OCI-LY7 (cell line): ENCODE measurements at regions not wholly inside any gene's neighbourhood (a gene's known extent, or its start where the extent isn't known, plus 50 kb on each side); places are given as distances from the start of the nearest gene placed in this dataset.
"Not testable (repeated sequence)": the region's sequence is repeated elsewhere in the genome, so short reads cannot be mapped to it uniquely, and the experiment has no call there.

Source experiments
- BruUV-seq: library from RNA; stranded (reverse); fragments of 400-500 nt; replicated peaks from 2 replicates; lab custom pipeline; 2021; lab: Mats Ljungman, UMichigan
- CTCF ChIA-PET: fragments of 300-600 bp; sonication (Branson Sonifier 250); formaldehyde crosslinking; loops from one replicate; lab custom pipeline; 2022; ENCODE audit warnings: antibody characterized with exemption; ENCODE audit not compliant: unreplicated experiment; lab: Charles Lee
- POLR2A ChIA-PET: fragments of 300-600 bp; sonication (Branson Sonifier 250); formaldehyde crosslinking; loops from one replicate; lab custom pipeline; 2022; ENCODE audit warnings: antibody characterized with exemption; lab: Charles Lee
- DNase-seq: peaks from one replicate; pipeline ENCODE4 v3.0.0-alpha.2; 2015; ENCODE audit warnings: low spot score
- H2AFZ ChIP-seq: fragments of 200-600 bp; sonication (generic), shearing (Covaris generic); 2 replicates; pipeline ENCODE4 v1.6.1; 2014; ENCODE audit warnings: mild to moderate bottlenecking, antibody characterized with exemption, low read length, moderate library complexity
- H3K27ac ChIP-seq: fragments of 200-600 bp; sonication (generic); 2 replicates; pipeline ENCODE4 v1.5.1; 2014; ENCODE audit warnings: mixed run types, low read depth, mild to moderate bottlenecking, moderate library complexity, low read length, inconsistent platforms; ENCODE audit not compliant: poor library complexity, severe bottlenecking
- H3K36me3 ChIP-seq: fragments of 200-600 bp; sonication (generic); 2 replicates; pipeline ENCODE4 v1.6.1; 2014; ENCODE audit warnings: mild to moderate bottlenecking, antibody characterized with exemption, low read length, moderate library complexity, mixed read lengths; ENCODE audit not compliant: insufficient read depth
- H3K4me1 ChIP-seq: fragments of 200-600 bp; sonication (generic); 2 replicates; pipeline ENCODE4 v1.5.1; 2014; ENCODE audit warnings: mild to moderate bottlenecking, low read length; ENCODE audit not compliant: insufficient read depth, poor library complexity, severe bottlenecking
- H3K4me2 ChIP-seq: fragments of 200-600 bp; sonication (generic); 2 replicates; pipeline ENCODE4 v1.6.1; 2014; ENCODE audit warnings: mild to moderate bottlenecking, low read length
- H3K4me3 ChIP-seq: fragments of 200-600 bp; sonication (generic); 2 replicates; pipeline ENCODE4 v1.5.1; 2014; ENCODE audit warnings: mild to moderate bottlenecking, low read depth, low read length; ENCODE audit not compliant: poor library complexity, severe bottlenecking
- H3K79me2 ChIP-seq: fragments of 200-600 bp; sonication (generic); 2 replicates; pipeline ENCODE4 v1.6.1; 2016; ENCODE audit warnings: low read depth, mild to moderate bottlenecking, low read length, moderate library complexity, mixed read lengths; ENCODE audit not compliant: insufficient read depth
- H3K9me2 ChIP-seq: fragments of 200-600 bp; sonication (generic); 2 replicates; pipeline ENCODE4 v1.6.1; 2016; ENCODE audit warnings: mild to moderate bottlenecking, low read length, mixed read lengths; ENCODE audit not compliant: insufficient read depth
- H3K9me3 ChIP-seq: fragments of 200-600 bp; sonication (generic); 2 replicates; pipeline ENCODE4 v1.6.1; 2014; ENCODE audit warnings: mild to moderate bottlenecking, mixed run types, low read length, mixed read lengths
- H4K20me1 ChIP-seq: fragments of 200-600 bp; sonication (generic); 2 replicates; pipeline ENCODE4 v1.6.1; 2014; ENCODE audit warnings: mild to moderate bottlenecking, antibody characterized with exemption, low read length, moderate library complexity, mixed read lengths; ENCODE audit not compliant: insufficient read depth
- CTCF ChIP-seq: fragments of 200-600 bp; sonication (generic); conservative IDR thresholded peaks from 2 replicates; pipeline ENCODE4 v1.5.1; 2014; ENCODE audit warnings: mild to moderate bottlenecking, antibody characterized with exemption, low read length, moderate library complexity, mixed read lengths
- EZH2phosphoT487 ChIP-seq: fragments of 200-600 bp; sonication (generic); IDR thresholded peaks from 2 replicates; pipeline ENCODE4 v1.6.1; 2018; ENCODE audit warnings: low read depth, borderline replicate concordance, mild to moderate bottlenecking, mixed run types, antibody characterized with exemption, low read length, moderate library complexity, mixed read lengths
- intact Hi-C: fragments of 100-400 bp; cut with micrococcal nuclease; formaldehyde crosslinking; loops from one replicate; pipeline ENCODE4 v1.10.0; 2022; ENCODE audit not compliant: unreplicated experiment

- Histone ChIP-seq H3K4me1 (no peaks in the 10 kb centered on the region), H3K36me3 (no peaks in the 10 kb centered on the region), H3K4me2 (no peak overlapping the region), H4K20me1 (no peaks in the 10 kb centered on the region), H3K79me2 (no peaks in the 10 kb centered on the region), H3K9me2 (no peaks in the 10 kb centered on the region), H3K4me3 (no peak overlapping the region), H2AFZ (no peak overlapping the region), H3K27ac (no peak overlapping the region), H3K9me3 (peaks cover 25% of the 10 kb centered on the region)
- DNase-seq, result no peak
- intact Hi-C loops, result no loop called here
- TF ChIP-seq EZH2phosphoT487 (no peak), CTCF (no peak)
- POLR2A ChIA-PET, result no interaction called here
- CTCF ChIA-PET, result no interaction called here
- no TSS peak for BruUV-seq
Measured at GRCh38 chr21:22191581-22191980, 1193.4 kb downstream of the NCAM2 start.

GRCh38 chr21:22192766-22193165, 1194.6 kb downstream of the NCAM2 start:
- POLR2A ChIA-PET, result interaction anchor here (0.8 kb wide), 1 partner anchor 10 kb away, joined by 3 read pairs; no protein-coding TSS in a partner anchor
- Histone ChIP-seq H3K36me3 (no peaks in the 10 kb centered on the region), H3K27ac (no peak overlapping the region), H3K4me2 (no peak overlapping the region), H3K9me3 (peaks cover 28% of the 10 kb centered on the region), H4K20me1 (no peaks in the 10 kb centered on the region), H3K9me2 (no peaks in the 10 kb centered on the region), H2AFZ (no peak overlapping the region), H3K79me2 (no peaks in the 10 kb centered on the region), H3K4me1 (no peaks in the 10 kb centered on the region), H3K4me3 (no peak overlapping the region)
- no peak for DNase-seq
- CTCF ChIA-PET, result no interaction called here
- no TSS peak for BruUV-seq
- intact Hi-C loops, result no loop called here
- TF ChIP-seq EZH2phosphoT487 (no peak), CTCF (no peak)

- intact Hi-C loops, CTCF ChIA-PET, BruUV-seq, POLR2A ChIA-PET, H2AFZ ChIP-seq, H4K20me1 ChIP-seq, DNase-seq, H3K79me2 ChIP-seq, H3K36me3 ChIP-seq, H3K4me2 ChIP-seq, H3K9me2 ChIP-seq, H3K4me3 ChIP-seq, H3K4me1 ChIP-seq, H3K27ac ChIP-seq: not testable (repeated sequence)
- peaks cover 23% of the 10 kb centered on the region for H3K9me3 ChIP-seq
Measured at GRCh38 chr21:22194986-22195385, 1196.8 kb downstream of the NCAM2 start.
